PC-9 (cell line): ENCODE measurements at regions not wholly inside any gene's neighbourhood (a gene's known extent, or its start where the extent isn't known, plus 50 kb on each side); places are given as distances from the start of the nearest gene placed in this dataset.

Experiments used
- EZH2 ChIP-seq: fragments of 200-600 bp; sonication (generic); IDR thresholded peaks from 2 replicates; pipeline ENCODE4 v1.8.0; 2017; ENCODE audit warnings: antibody characterized with exemption, low read depth
- TF ChIP-seq, protein P1 (sequence below): fragments of 200-600 bp; sonication (generic); conservative IDR thresholded peaks from 2 replicates; pipeline ENCODE4 v1.6.1; 2017; ENCODE audit warnings: mixed run types, antibody characterized with exemption, mild to moderate bottlenecking, moderate library complexity

GRCh38 chr4:121253961-121254360, 89.8 kb upstream of the TNIP3 start:
- TF ChIP-seq, protein P1, sequence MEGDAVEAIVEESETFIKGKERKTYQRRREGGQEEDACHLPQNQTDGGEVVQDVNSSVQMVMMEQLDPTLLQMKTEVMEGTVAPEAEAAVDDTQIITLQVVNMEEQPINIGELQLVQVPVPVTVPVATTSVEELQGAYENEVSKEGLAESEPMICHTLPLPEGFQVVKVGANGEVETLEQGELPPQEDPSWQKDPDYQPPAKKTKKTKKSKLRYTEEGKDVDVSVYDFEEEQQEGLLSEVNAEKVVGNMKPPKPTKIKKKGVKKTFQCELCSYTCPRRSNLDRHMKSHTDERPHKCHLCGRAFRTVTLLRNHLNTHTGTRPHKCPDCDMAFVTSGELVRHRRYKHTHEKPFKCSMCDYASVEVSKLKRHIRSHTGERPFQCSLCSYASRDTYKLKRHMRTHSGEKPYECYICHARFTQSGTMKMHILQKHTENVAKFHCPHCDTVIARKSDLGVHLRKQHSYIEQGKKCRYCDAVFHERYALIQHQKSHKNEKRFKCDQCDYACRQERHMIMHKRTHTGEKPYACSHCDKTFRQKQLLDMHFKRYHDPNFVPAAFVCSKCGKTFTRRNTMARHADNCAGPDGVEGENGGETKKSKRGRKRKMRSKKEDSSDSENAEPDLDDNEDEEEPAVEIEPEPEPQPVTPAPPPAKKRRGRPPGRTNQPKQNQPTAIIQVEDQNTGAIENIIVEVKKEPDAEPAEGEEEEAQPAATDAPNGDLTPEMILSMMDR, result no peak
- no peak for TF ChIP-seq EZH2
